ENCODE measurements at regions not wholly inside any gene's neighbourhood (a gene's known extent, or its start where the extent isn't known, plus 50 kb on each side); places are given as distances from the start of the nearest gene placed in this dataset.

DNA sequence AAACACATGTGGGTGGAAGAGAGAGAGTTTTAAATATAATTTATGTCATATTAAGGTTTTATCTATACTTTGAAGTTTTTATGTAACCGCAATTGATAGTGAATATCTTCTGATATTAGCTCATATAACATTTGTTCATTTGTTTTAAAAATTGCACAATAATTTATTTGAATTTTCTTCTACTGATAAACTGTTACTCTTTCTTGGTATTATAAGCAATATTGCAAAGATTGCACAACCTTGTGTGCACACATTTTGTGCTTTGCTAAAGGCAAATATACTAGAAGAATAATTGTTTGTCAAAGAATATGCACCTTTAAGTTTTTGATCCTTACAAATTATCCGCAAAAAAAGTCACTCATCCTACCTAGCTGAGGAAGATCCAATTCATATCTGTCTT, 275.7 kb downstream of the TLR4 start:
- no peak for TF ChIP-seq EZH2 (IDR thresholded peaks at IDR 0.05; ENCODE audit: low read length)
- TF ChIP-seq, protein P1, sequence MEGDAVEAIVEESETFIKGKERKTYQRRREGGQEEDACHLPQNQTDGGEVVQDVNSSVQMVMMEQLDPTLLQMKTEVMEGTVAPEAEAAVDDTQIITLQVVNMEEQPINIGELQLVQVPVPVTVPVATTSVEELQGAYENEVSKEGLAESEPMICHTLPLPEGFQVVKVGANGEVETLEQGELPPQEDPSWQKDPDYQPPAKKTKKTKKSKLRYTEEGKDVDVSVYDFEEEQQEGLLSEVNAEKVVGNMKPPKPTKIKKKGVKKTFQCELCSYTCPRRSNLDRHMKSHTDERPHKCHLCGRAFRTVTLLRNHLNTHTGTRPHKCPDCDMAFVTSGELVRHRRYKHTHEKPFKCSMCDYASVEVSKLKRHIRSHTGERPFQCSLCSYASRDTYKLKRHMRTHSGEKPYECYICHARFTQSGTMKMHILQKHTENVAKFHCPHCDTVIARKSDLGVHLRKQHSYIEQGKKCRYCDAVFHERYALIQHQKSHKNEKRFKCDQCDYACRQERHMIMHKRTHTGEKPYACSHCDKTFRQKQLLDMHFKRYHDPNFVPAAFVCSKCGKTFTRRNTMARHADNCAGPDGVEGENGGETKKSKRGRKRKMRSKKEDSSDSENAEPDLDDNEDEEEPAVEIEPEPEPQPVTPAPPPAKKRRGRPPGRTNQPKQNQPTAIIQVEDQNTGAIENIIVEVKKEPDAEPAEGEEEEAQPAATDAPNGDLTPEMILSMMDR (optimal IDR thresholded peaks at IDR 0.05 in 1 of 3, IDR thresholded peaks at IDR 0.05 in 1 of 3, conservative IDR thresholded peaks at IDR 0.05 in 1 of 3; ENCODE audit: extremely low read depth in 1 of 3, insufficient read depth in 2 of 3, low read length in 3 of 3), result no peak
